ENCODE measurements at regions not wholly inside any gene's neighbourhood (a gene's known extent, or its start where the extent isn't known, plus 50 kb on each side); places are given as distances from the start of the nearest gene placed in this dataset.
"Not testable (repeated sequence)": the region's sequence is repeated elsewhere in the genome, so short reads cannot be mapped to it uniquely, and the experiment has no call there.

- no peak for DNase-seq (ENCODE audit: low read depth in 2 of 2)
Measured at GRCh38 chr17:16888413-16889087, 83.4 kb downstream of the TNFRSF13B start.

GRCh38 chr17:16887523-16888095, 84.3 kb downstream of the TNFRSF13B start:
- DNase-seq (ENCODE audit: low read depth in 2 of 2): no peak

GRCh38 chr17:16886655-16887322, 85.1 kb downstream of the TNFRSF13B start:
- no peak for DNase-seq (ENCODE audit: low read depth in 2 of 2)

GRCh38 chr17:16885204-16885603, 86.7 kb downstream of the TNFRSF13B start:
- not testable (repeated sequence) for DNase-seq (ENCODE audit: low read depth in 2 of 2)

GRCh38 chr17:16882926-16883265, 89.0 kb downstream of the TNFRSF13B start:
- DNase-seq (ENCODE audit: low read depth in 2 of 2): not testable (repeated sequence)

DNA sequence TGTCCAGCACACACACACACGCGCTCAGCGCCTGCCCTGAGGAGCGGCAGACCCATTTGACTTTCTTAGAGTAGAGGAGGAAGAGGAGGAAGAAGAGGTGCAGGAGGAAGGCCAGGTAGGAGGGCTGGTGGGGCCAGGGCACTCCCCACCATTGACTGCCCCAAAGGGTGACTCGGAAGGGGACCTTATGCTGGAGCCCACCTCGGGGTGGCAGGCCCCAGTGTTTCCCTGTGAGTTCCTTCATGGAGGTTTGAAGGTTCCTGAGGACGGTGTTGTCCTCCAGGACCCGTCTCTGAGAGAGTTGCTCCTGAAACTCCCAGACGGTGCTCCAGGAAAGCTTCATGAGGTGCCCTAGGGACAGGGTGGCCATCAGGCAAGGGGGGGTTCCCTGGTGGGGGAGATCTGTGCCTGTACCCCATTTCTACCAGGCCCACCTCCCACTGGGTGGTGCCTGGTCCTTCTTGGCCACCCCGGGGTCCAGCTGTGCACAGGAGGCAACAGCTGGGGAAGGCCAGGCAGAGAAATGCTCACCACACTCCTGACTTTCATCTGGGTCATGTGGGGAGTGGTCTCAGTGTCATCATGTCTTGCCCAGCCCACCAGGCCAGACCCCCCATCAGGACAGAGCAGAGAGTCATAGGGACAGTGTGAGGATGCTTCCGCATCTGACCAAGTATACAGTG, 89.5 kb downstream of the TNFRSF13B start:
- no peak for DNase-seq (ENCODE audit: low read depth in 2 of 2)

GRCh38 chr17:16881239-16881924, 90.5 kb downstream of the TNFRSF13B start:
- no peak for DNase-seq (ENCODE audit: low read depth in 2 of 2)

DNA sequence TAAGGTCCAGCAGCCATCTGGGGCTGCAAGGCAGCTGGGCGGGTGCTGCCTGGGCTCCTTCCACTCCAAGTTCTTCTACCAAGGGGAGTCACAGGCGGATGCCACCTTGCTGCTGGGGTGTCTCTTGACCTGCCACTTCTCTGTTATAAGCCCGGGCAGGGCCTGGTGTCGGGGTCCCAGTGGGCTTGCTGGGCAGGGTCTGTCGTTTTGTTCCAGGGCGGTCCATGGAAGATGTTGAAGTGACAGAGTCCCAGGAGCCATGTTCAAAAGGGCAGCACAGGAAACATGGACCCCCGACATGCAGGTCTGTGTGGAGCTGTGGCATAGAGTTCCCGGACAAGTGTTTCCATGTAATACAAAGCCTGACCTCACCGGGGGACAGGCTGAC, 91.1 kb downstream of the TNFRSF13B start:
- DNase-seq (ENCODE audit: low read depth in 2 of 2): no peak

- no peak for DNase-seq (ENCODE audit: low read depth in 2 of 2)
Measured at GRCh38 chr17:16880121-16880842, 91.6 kb downstream of the TNFRSF13B start.

DNA sequence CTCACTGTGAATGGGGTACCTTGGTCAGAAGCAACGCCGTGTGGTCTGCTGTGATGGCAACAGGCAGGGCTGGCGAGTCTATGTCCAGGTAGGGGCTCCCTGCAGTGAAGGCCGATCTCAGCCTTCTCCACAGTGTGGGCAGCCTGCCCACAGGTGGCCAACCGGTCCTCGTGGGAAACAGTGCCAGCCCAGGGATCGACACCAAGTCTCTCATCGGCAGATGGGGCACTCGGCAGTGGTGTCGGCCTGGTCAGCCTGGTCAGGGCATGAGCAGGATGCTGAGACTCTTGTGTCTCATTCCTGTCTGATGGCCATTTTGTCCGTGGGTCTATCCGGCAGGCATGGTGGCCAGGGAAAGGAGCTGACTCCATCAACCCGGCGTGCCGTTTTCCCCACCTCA, 92.2 kb downstream of the TNFRSF13B start:
- no peak for DNase-seq (ENCODE audit: low read depth in 2 of 2)

DNA sequence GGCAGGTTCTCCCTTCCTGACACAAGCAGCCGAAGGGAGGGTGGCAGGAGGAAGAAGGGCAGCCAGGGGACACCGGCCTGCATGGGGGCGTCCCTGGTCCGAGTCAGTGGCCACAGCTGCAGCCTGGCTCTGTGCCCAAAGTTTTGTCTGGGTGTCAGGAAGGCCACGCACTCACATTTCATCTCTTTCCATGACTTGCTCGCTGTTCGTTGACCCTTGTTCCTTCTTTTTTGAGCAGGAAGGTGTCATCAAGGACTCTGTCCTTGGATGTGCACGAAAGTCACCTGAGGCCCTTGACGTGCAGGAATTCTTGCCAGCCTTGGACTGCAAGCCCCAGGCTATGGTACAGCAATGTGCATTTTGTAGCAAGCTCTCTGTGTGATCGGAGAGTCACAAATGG, 93.3 kb downstream of the TNFRSF13B start:
- DNase-seq (ENCODE audit: low read depth in 2 of 2): peak in 1 of 2 donors; percentile 20

DNA sequence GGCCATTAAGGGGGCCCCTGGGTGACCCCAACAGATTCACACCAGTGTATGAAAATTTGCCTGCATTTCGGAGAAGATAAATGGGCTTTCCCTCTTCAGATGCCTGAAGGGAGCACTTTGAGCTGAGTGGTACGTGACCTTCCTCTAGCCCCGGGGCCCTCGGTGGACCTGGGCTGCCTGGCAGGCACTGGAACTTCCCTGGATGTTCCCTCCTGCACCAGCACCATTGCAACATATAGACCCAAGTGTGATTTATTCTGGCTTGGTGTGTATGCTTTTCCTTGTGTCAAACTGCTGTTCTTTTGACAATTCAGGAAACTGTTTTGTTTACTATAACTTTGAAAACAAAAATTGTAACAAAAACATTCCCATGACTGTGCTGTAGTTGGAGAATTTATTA, 93.8 kb downstream of the TNFRSF13B start:
- DNase-seq (ENCODE audit: low read depth in 2 of 2): no peak

GRCh38 chr17:16877099-16877498, 94.8 kb downstream of the TNFRSF13B start:
- DNase-seq (ENCODE audit: low read depth in 2 of 2): no peak

- DNase-seq (ENCODE audit: low read depth in 2 of 2): no peak
Measured at GRCh38 chr17:16875662-16876061, 96.3 kb downstream of the TNFRSF13B start.

DNA sequence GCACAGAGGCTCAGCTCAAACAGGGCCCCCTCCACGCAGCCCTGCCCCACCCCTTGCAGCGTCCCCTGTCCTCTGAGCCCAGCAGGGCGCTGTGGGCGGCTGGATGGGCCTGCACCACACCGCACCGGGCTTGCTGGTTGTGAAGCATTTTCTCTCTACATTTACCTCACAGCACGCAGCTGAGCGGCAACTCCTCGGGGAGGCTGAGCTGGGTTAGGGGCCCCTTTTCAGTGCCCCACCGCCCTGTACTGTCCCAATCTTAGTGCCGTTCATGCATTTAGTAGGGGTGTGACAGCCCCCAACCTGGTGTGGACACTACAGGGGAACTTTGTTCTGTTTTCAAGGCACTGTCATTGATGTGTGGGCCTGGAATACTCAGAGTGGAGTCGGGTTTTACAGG, 97.7 kb downstream of the TNFRSF13B start:
- not testable (repeated sequence) for DNase-seq (ENCODE audit: low read depth in 2 of 2)

- DNase-seq (ENCODE audit: low read depth in 2 of 2): peak; percentile 20 to 24
Measured at GRCh38 chr17:16873174-16874035, 98.5 kb downstream of the TNFRSF13B start.

DNA sequence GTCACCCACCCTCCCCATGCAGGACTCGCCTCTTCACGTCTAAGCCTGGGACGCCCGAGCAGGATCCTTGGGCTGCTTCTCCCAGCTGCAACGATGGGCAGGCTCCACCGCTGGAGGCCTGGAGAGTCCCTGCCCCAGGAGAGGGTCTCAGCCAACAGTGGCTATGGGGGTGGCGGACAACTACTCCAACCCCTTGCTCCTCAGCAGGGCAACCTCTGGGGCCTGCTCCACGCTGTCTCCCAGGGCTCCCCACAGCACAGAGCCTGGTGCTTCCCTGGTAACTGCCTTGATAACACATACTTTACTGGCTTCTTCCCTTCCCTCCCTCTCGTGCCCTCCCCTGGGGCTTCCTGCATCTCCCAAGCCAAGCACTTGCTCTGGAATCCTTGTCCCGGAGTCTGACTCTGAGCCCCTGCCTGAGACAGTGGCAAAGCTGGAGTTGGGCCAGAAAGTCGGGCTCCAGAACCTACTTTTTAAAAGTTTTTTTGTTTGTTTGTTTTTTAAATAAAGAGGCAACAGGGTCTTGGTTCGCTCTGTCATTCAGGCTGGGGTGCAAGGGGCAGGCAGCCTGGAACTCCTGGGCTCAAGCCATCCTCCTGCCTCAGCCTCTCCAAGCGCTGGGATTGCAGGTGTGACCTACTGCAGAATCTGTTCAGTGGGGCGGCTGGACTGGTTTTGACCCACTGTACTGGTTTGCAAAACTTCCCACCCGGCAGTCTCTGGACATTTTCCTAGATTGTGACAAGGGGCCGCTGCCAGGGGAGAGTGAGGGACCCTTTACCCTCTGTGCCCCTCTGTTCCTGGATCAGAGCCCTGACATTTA, 99.4 kb downstream of the TNFRSF13B start:
- no peak for DNase-seq (ENCODE audit: low read depth in 2 of 2)

- not testable (repeated sequence) for DNase-seq (ENCODE audit: low read depth in 2 of 2)
Measured at GRCh38 chr17:16871446-16872190, 100.3 kb downstream of the TNFRSF13B start.

Measured in lung microvascular endothelial cell (primary cell).